Coronary artery (tissue), 2 donors: ENCODE measurements at regions not wholly inside any gene's neighbourhood (a gene's known extent, or its start where the extent isn't known, plus 50 kb on each side); places are given as distances from the start of the nearest gene placed in this dataset.

Experiments used
- DNase-seq: peaks from one replicate; pipeline ENCODE4 v3.0.0-alpha.2; 2017; ENCODE audit warnings: low spot score
- H3K27ac ChIP-seq, 2 donors: fragments of 200-600 bp; sonication (generic); one replicate each; pipeline ENCODE4 v1.5.1; 2016 to 2019
- H3K4me3 ChIP-seq: fragments of 200-600 bp; sonication (generic); 2 replicates; pipeline ENCODE4 v1.5.1; 2016; ENCODE audit warnings: mild to moderate bottlenecking, moderate library complexity
- TF ChIP-seq, protein P1 (sequence below): fragments of 200-600 bp; sonication (generic); IDR thresholded peaks from one replicate; pipeline ENCODE4 v1.5.1; 2019; ENCODE audit warnings: antibody characterized with exemption

DNA sequence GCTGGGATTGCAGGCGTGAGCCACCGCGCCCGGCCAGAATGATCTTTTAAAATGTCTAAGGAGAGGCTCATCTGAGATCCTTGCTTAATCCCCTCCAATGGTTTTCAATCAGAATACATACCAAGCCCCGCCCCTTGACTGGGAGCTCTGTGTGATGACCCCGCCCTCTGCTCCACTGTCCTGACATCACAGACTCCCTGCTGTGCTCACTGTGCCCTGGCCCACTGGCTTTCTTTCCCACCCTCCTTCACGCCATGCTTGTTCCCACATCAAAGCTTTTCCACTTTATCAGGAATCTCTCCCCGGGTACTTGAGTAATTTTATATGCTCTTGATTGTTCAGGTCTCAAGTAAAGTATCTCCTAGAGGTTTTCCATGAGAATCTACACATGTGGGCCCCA, 762.3 kb upstream of the ID2 start:
- no peak for DNase-seq
- no peak overlapping the region for H3K4me3 ChIP-seq
- H3K27ac ChIP-seq = no peak overlapping the region
- TF ChIP-seq, protein P1, sequence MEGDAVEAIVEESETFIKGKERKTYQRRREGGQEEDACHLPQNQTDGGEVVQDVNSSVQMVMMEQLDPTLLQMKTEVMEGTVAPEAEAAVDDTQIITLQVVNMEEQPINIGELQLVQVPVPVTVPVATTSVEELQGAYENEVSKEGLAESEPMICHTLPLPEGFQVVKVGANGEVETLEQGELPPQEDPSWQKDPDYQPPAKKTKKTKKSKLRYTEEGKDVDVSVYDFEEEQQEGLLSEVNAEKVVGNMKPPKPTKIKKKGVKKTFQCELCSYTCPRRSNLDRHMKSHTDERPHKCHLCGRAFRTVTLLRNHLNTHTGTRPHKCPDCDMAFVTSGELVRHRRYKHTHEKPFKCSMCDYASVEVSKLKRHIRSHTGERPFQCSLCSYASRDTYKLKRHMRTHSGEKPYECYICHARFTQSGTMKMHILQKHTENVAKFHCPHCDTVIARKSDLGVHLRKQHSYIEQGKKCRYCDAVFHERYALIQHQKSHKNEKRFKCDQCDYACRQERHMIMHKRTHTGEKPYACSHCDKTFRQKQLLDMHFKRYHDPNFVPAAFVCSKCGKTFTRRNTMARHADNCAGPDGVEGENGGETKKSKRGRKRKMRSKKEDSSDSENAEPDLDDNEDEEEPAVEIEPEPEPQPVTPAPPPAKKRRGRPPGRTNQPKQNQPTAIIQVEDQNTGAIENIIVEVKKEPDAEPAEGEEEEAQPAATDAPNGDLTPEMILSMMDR = no peak

DNA sequence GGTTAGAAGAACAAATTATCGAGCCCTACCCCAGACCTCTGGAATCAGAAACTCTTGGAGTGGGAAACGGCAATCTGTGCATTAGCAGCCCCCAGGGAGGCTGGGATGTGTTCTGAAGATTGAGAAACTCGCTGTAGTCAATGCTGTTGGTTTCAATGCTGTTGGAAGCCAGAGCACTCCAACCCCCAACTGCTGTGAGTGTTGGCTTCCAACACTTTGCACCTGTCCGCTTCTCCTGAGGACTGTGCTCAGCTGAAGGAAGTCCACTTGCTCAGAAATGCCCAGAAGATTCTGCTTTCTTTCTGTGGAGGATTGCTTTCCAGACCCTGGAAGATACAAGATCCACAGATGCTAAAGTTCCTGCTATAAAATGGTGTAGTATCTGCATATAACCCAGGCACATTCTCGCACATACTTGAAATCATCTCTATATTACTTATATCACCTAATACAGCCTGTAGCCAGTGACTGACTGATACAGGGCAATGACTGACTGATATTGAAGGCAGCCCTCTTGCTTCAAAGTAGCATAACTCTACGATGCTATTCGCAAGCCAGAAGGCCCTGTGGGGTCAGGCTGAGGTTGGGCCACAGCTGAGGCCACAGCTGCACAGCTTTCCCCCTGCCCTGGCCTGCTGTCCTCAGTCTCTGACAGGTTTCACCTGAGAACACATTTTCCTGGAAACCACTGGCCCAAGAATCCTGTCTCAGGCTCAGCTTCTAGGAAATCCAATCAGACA, 757.7 kb upstream of the ID2 start:
- no peak for DNase-seq
- TF ChIP-seq, protein P1 = no peak
- no peak overlapping the region for H3K27ac ChIP-seq
- H3K4me3 ChIP-seq = no peak overlapping the region

DNA sequence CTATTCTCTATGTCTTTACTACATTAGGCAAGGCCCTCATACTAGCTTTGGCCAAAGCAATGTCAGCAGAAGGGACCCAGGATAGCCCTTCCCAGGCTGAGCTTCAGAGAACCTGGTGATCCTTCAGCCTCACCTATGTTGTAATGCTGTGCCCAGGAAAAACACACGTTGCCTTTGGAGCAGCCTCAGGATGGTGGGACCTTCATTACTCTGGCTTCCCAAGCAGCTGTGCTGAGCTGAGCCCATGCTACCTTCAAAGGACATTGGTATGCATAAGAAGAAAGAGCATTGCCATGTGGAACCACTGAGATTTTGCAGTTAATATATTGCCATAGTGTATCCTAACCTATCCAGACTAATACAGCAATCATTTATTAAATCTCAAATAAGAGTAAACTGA, 756.4 kb upstream of the ID2 start:
- Histone ChIP-seq H3K27ac (no peak overlapping the region), H3K4me3 (no peak overlapping the region)
- TF ChIP-seq, protein P1 = no peak
- no peak for DNase-seq

DNA sequence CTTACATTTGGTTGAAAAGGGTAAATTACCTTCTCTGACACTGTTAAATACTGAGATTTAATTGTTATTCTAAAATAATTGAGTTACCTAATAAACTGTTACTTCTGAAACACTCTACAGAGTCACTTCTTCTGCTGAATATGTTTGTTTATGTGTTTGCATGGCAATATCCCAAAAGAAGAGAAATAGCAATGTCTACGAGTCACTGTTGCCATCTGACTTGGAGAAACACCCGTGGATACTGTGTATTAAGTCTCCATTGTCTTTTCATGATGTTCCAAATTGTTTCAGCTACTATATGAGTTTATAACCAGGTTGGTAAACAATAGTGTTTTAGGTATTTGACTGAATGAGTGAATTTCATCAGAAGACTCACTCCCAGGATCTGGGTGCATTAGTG, 754.2 kb upstream of the ID2 start:
- no peak overlapping the region for H3K27ac ChIP-seq
- TF ChIP-seq, protein P1 = no peak
- DNase-seq = no peak
- no peak overlapping the region for H3K4me3 ChIP-seq

DNA sequence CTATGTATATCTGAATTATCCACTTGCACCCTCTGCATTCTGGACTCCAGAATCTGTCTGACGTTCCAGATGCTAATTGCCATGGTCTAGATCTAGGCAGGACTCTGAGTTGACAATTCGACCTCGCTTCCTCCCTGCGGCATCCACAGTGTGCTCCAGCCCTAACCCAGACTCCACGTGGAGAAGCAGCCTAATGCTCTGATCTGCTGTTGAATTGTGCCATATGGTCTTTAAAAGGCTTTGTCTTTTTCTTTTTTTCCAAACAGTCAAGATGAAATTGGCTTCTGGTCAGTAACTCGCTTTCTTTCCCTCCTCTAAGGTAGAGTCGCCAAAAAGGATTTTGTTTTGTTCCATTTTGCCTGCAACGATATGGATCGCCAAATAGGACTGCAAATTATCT, 752.6 kb upstream of the ID2 start:
- Histone ChIP-seq H3K27ac (no peak overlapping the region), H3K4me3 (no peak overlapping the region)
- DNase-seq = no peak
- TF ChIP-seq, protein P1 = no peak

DNA sequence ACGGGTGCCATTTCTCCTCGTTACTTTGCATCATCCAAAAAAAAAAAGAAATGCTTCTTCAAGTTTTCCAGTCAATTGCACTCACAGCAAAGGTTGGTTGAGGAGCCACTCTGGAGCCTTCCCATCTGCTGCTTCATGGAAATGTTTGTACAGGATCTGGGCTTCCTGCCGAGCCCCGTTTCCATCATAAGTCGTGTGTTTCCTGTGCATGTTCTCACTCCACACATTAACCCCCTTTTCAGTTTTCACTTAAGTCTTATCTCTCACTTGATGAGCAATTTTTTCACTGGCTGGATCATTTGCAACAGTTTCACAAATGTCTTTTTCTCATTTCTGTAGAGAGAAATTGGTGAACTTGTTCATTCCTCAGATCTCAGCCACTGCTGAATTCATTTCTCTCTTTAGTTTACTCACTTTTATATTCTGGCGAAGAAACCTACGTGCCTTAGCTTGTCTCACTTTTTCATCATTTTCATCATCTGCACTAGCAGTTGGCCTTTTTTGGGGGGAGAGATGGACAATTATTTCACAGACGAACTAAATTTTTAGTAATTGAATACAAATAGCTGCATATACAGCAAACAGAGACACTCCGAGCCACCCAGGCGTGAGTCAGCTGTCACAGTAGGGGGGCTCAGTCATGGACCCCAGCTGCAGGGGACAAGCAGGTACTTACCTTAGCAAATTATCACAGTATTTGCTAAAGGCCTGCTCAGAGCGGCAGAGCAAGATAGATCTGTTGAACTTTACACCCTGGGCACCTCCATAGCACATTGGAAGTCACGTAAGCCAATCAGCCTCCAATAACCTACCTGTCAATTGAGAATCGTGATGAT, 750.8 kb upstream of the ID2 start:
- H3K27ac ChIP-seq = no peak overlapping the region
- TF ChIP-seq, protein P1 = no peak
- no peak overlapping the region for H3K4me3 ChIP-seq
- no peak for DNase-seq

DNA sequence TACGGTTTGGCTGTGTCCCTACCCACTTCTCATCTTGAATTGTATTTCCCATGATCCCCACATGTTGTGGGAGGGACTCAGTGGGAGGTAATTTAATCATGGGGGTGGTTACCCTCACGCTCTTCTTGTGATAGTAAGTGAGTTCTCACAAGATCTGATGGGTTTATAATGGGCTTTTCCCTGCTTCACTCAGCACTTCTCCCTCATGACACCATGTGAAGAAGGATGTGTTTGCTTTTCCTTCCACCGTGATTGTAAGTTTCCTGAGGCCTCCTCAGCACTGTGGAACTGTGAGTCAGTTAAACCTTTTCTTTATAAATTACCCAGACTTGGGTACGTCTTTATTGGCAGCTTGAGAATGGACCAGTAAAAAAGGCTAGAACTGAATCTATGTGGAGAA, 750.0 kb upstream of the ID2 start:
- TF ChIP-seq, protein P1 = no peak
- H3K4me3 ChIP-seq = no peak overlapping the region
- DNase-seq = no peak
- no peak overlapping the region for H3K27ac ChIP-seq
